Stimulated activated CD4-positive, alpha-beta T cell treated with anti-CD3 and anti-CD28 coated beads, TNF-alpha, amount 100 ng/mL, for 4 hours (primary cell): ENCODE measurements at regions not wholly inside any gene's neighbourhood (a gene's known extent, or its start where the extent isn't known, plus 50 kb on each side); places are given as distances from the start of the nearest gene placed in this dataset.

Source experiments
- DNase-seq, 3 experiments: peaks; one replicate each; pipeline ENCODE4 v3.0.0-alpha.2; 2020; ENCODE audit warnings: low read depth in 3 of 3

GRCh38 chr1:168917796-168918195 is 188.7 kb upstream of the ATP1B1 start:
- DNase-seq: no peak

- DNase-seq: no peak
These were observed 187.4 kb upstream of the ATP1B1 start for GRCh38 chr1:168918860-168919741.

DNA sequence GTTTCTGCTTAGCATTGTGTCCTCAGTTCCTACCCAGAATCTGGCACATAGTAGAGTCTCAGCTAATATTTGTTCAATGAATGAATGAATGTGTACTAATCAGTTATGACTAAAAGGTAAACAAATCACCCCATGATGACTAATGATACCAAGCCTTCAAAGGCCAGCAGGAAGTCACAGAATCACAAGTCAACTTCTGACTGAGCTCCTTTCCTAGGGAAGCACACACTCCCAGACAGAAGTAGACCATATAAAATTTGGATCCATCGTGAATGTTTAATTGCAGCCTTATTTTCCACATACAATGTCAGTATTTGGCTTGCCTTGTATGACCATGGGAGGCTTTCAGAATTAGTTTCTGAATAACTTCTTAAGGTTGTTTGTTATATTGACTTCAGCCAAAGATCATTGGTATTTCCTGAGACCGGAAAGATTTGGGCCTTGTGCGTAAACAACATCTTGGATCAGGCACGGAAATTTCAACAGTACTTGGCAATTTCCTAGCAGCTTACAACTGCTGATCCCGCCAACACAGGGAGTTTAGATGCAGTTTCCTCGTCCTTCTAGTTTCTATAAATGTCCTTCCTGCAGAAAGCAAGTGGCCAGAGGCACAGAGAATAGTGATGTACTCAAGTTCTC is 185.9 kb upstream of the ATP1B1 start:
- DNase-seq: no peak

GRCh38 chr1:168921629-168922028 is 184.9 kb upstream of the ATP1B1 start:
- DNase-seq: no peak

DNA sequence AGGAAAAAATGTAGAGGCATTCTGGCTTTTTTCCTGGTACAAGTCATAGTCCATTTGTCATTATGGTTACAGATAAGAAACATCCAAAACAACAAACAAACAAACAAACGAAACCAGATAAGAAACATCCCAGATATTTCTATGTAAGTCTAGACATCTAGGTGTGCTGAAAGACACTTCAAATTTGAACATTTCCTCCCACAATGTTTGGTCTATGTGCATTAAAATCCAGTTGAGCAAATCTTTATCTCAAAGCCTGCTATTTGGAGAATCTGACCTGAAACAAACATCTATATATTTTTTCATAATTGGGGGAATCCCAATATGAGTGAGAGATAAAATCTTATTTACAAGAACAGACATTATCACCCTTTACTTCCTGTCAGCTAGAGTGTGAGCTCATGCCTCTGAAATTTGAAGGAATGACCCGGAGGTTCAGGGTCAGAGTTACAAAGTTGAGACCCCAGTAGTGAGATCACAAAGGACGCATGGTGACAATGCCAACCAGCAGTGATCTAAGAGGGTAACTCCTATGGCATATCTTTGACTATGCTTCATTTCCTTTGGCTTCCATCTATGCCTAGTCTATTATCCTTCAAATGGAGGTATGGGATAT is 182.9 kb upstream of the ATP1B1 start:
- no peak for DNase-seq

DNA sequence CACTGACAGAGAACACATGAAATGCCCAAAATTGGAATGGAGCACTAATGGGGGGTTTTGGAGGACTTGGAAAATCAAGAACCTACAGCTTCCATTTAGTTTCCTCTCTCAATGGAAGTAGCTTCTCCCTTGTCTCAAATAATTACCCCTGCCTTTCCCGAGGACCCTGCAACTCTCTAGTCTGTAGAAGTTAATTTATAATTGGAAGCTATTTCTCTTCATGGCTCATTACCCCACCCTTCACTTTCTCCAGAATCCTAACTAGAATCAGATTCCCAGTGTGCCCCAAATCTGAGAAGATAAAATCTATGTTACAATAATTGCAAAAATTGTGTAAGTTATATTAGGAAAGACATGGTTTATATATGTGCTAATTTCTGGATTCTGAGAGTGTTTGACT is 181.5 kb upstream of the ATP1B1 start:
- DNase-seq: no peak

- no peak for DNase-seq
These were observed 180.3 kb upstream of the ATP1B1 start for GRCh38 chr1:168926236-168926635.

DNA sequence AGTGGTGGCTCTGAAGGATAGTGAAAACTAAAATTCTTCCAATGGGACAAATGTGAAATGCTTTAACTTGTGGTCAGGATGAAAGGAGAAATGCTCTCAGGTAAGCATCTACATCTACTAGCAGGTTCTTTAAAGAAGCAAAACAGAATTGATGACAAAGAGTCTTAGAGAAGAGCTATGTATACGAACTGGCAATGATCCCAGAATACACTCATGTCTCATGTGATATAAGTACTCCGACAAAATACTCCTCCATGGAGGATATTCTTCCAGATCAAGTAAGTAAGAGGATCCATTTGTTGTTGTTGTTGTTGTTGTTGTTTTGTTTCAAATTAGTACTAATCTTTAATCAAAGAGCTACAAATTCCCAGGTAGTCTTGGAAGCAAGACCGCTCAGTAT is 174.0 kb upstream of the ATP1B1 start:
- no peak for DNase-seq

DNA sequence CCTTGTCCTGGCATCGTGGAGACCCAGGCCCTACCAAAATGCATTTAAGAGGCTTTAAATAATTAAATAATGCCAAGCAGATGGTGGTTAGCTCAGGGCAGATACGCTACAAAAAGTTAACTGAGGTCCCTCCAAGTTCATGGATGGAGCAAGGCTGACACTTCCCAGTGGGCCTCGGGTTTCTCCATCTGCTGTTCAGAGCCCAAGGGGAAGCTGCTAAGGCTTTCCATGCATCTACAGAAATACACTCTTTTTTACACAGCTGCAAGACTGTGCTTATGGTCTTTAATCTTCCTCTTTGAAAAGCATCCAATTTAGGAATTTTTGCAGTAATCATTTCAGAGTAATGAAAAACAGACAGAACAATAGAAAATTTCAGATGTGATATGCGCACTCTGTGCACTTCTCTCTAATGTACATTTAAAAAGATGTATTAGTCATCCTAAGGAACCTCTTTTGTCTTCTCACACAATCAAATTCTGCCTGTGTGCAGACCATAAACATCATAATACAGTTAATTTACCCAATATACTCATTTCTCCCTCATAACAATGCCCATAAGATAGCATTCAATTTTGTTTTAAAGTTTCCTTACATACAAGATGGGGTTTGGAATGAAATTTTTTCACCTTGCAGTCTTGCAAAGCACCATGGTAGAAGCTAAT is 173.2 kb upstream of the ATP1B1 start:
- no peak for DNase-seq

DNA sequence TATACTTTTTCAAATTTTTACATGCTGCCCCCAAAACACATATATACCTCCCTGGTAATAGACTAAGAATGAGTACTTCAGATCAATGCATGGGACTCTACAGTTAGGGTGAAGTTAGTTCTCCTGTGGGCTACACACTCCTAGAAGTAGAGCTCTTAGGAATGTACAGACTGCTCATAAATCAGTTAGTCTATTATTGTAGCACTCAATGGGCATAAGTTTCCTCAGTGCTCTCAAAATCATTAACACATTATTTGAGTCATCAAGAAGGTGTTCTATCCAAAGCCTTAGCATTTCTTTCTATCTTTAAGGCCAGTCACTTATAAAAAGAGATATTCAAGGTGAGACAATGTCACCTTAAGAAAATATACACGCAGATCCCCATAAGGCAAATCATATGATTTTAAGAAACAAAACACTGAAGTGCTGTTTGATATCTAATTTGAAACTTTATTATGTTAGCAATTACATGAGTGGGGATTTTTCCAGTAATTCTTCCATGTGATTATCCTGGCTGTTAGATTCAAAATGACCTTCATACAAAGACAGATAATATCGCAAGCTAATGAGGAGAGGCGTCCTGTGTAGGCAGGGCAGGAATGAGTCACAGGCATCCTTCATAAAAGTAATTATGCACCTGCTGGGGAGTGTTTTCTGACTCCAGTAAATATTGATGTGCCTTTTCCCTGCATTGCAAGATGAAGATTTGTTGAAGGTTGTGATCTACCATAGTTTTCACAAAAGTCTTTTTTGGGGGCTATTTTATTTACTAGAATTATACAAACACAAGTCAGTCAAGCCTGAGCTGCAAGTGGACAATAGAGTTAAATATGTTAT is 167.2 kb upstream of the ATP1B1 start:
- DNase-seq: no peak

DNA sequence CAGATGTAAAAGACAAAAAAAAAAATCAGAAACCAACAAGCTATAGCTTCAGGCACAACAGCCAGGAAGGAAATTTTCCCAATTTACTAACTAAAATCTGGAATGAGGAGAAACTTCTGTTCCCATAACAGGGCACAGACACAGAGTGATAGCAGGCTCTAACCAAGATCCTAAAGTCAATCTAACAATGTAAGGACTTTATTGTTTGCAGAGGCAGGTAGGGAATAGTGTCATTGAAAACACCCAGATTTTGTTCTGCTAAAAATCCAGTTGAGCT is 166.6 kb upstream of the ATP1B1 start:
- DNase-seq: no peak

DNA sequence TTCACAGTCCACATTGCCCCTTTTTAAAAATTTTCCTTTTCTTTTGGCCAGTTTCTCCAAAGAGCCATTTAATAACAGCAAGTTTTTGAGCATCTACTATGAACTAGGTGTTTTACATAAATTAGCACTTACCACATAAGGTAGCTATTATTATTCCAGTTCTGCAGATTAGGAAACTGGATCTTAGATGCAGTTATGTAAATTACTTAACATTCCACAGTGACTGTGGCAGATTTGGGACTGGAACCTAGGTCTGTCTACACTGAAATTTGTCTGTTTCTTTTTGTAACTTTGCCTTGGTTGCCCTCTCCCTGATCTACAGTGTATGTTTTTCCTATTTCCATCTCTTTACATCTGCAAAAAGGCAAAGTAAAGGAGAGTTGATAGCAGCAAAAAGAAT is 164.8 kb upstream of the ATP1B1 start:
- DNase-seq: no peak

DNA sequence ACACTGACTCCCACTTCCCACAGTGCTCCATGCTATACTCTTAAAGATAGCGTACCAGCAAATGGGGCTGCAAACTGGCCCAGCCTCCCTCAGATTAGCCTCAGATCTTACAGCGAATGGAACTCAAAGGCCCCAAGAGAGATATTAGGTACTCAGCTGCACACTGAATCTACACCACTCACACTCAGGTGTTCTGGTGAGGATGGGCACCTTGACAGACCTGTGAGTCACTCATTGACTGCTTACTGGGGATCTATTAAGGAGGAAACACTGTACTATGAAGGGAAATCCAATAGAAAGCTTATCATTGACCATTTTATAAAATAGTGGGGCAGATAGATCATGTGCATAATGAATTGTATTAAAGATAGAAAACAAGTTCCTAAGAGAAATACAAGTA is 164.3 kb upstream of the ATP1B1 start:
- DNase-seq: no peak

- no peak for DNase-seq
These were observed 160.6 kb upstream of the ATP1B1 start for GRCh38 chr1:168945870-168946269.

- DNase-seq: no peak
These were observed 159.4 kb upstream of the ATP1B1 start for GRCh38 chr1:168947041-168947440.

GRCh38 chr1:168949672-168950071 is 156.8 kb upstream of the ATP1B1 start:
- DNase-seq: no peak

DNA sequence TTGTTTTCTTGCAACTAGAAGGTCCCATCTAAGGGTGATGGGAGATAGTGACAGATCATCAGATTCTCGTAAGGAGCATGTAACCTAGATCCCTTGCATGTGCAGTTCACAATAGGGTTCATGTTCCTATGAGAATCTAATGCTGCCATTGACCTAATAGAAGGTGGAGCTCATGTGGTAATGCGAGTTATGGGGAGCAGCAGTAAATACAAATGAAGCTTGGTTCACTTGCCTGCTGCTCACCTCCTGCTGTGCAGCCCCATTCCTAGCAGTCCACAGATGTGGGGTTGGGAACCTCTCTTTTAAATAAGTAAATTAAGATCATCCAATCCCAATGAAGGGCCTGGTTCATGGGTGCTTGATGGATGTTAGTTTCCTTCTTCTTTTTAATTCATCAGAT is 148.7 kb upstream of the ATP1B1 start:
- no peak for DNase-seq

DNA sequence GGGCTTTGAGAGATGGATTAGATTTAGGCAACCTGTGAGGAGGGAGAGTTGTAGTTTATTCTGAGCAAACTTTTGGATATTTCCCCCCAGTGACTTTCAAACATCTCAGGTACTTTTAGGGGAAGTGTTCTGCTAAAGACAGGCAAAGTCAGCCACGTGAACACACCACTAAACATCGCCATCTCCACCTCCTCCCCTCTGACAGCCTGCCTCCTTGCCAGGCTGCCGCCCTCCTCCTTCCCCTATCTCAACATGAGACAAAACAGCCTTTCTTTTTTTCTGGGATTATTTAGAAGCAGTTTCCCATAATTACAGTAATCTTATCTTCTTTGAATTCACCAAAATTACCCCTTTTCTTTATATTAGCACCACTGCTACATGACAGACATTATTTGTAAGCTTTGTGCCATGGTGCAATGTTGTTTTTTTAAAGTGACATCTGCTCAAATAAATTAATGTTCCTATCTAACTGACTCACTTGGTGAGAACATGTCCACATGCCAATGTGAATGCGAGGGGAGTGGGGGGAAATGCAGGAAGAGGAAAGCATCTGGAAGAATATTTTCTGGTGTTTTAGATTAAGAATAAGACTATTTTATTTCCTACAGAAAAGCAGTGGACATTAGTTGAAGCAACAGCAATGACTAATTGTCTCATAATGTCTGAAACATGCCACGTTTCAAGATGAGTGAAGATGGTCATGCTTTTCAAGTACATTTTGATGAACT is 147.8 kb upstream of the ATP1B1 start:
- no peak for DNase-seq

DNA sequence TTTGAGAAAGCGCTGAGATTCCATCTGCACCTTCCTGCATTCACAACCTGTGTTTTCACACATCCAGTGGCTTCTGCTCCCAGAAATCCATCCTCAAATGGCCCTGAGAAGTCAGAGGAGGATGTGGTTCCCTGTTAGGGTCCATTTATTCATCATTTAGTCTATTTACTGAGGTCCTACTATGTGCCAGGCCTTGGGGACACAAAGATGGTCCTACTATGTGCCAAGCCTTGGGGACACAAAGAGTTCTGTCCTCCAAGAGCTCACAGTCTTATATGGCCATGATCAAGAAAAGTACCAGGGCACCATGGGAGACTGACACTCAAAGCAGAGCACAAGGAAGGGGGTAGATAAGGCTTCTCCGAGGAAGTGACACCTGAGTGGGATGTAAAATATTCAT is 147.1 kb upstream of the ATP1B1 start:
- DNase-seq: no peak

GRCh38 chr1:168960114-168960513 is 146.4 kb upstream of the ATP1B1 start:
- DNase-seq: no peak

- DNase-seq: no peak
These were observed 145.9 kb upstream of the ATP1B1 start for GRCh38 chr1:168960595-168960994.
